ENCODE measurements at regions not wholly inside any gene's neighbourhood (a gene's known extent, or its start where the extent isn't known, plus 50 kb on each side); places are given as distances from the start of the nearest gene placed in this dataset.

GRCh38 chr13:24050292-24050711 lies 110.2 kb upstream of the SPATA13 start:
- DNase-seq (ENCODE audit: low spot score) = peak; percentile 84

DNA sequence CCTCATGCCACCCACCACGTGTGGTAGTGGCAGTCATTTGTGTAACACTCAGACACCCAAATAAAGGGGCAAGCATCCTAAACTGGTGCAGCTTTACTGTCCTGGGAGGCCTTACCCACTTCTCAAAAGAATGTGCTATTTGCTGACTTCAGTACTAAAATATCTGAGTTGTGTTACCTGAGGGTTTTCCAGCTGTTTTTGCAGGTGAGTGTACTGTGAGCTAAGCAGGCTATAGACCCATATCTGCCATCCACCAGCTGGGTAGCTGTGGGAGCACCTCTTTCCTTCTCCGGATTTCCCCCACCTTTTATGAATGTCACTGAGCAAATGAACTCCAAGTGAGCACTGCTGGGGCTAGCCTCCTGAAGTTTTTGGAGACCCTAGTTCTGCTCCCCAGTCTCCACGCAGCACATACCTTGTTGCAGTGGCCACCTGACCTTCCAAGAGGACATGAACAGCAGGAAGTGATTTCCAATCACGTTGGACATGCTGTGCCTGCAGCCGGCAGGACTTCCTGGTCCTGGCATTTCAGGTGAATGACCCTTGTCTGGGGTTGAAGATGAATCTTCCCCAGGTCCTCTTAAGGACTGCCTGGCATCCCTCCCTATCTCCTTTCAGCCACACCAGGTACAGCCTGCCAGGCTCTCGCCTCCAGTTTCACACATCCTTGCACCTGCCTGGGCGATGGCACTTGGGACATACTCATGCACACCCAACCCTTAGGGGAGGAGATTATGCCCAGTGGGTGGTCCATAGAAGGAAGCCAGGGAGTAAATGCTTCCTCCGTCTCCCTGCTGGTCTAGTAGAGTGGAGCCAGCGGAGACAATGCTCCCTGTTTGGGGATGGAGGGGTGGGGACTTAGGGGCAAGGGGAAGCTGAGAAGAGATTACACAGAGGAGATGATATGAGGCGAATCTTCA lies 109.5 kb upstream of the SPATA13 start:
- DNase-seq (ENCODE audit: low spot score) = no peak

DNA sequence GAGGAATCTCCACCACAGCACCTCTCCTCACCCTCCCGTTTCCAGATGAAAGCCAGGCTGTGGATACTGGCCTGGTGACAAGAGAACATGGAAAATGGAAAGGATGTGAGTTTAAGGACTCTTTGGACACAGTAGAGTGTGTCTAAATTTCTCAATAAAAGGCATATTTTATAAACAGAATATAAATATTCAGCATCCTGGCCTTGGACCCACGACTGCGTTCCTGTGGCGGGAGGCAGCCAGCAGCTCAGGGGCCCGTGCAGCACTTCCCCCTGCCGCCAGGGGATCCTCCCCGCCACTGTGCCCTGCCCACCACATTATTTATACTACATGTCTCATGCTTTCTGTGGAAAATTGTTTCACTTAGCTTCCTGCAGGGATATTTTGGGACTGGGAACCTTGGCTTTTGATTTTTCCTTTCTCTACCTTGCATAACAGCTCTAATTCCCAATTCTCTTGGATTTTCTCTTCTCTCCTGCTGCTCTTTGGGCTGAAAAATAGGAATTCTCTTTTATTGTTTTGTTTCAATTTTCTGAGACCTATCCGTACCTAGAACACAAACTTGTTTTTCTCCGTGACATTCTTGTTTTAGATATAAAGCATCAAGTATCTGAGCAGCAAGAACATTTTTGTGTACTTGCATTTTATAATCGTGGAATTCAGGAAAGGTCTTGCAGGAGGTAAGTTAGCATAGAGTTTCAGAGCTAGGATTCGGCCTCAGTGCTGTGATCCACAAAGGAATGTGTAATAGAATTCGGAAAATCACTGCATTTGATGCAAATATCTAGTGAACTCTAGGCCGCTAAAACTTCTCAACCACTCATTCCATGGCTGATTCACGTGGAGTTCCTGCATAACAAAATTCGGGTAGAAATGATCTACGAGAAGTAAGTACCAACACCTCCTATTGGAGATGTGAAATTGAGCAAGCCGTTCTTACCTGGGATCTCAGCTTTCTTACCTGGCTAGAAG lies 107.7 kb upstream of the SPATA13 start:
- no peak for DNase-seq (ENCODE audit: low spot score)

GRCh38 chr13:24053519-24054251 lies 106.8 kb upstream of the SPATA13 start:
- peak; percentile 86 for DNase-seq (ENCODE audit: low spot score)

GRCh38 chr13:24056616-24057137 lies 103.8 kb upstream of the SPATA13 start:
- no peak for DNase-seq (ENCODE audit: low spot score)

- no peak for DNase-seq (ENCODE audit: low spot score)
Observed at GRCh38 chr13:24060993-24061392, 99.5 kb upstream of the SPATA13 start.

- DNase-seq (ENCODE audit: low spot score) = no peak
Observed at GRCh38 chr13:24063281-24063877, 97.1 kb upstream of the SPATA13 start.

DNA sequence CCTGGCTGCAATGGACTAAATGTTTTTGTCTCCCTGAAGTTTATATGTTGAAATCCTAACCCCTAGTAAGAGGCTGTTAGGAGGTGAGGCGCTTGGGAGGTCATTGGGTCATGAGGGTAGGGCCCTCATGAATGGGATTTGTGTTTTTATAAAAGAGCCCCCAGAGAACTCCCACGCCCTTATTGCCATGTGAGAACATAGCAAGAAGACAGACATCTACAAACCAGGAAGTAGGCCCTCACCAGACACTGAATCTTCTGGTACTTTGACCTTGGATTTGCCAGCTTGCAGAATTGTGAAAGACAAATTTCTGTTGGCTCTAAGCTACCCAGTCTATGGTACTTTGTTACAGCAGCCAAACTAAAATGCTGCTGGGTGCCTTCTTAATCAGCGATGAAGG lies 96.1 kb upstream of the SPATA13 start:
- DNase-seq (ENCODE audit: low spot score) = no peak

DNA sequence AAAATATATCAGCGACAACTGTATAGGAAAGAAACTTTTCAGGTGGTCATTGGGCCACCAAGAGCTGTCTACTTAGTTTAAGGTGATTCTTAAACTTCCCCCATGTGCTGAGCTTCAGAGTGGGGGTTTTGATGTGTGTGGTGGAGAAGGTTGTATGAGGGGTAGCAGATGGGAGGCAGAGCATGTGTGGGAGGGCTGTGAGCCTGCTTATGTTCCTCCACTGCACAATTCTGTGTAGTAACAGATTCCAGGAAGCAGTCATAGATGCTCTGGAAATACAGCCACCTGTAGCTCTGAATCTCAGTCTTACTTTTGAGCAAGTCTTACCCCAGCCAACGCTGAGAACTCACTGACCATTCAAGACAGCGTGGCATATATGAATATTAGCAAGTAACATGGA lies 95.3 kb upstream of the SPATA13 start:
- DNase-seq (ENCODE audit: low spot score) = no peak

GRCh38 chr13:24066405-24067295 lies 93.9 kb upstream of the SPATA13 start:
- DNase-seq (ENCODE audit: low spot score) = no peak

- no peak for DNase-seq (ENCODE audit: low spot score)
Observed at GRCh38 chr13:24068472-24068871, 92.0 kb upstream of the SPATA13 start.

GRCh38 chr13:24071016-24071415 lies 89.5 kb upstream of the SPATA13 start:
- DNase-seq (ENCODE audit: low spot score) = no peak

- DNase-seq (ENCODE audit: low spot score) = no peak
Observed at GRCh38 chr13:24071423-24072075, 89.0 kb upstream of the SPATA13 start.

GRCh38 chr13:24073657-24074056 lies 86.9 kb upstream of the SPATA13 start:
- no peak for DNase-seq (ENCODE audit: low spot score)

DNA sequence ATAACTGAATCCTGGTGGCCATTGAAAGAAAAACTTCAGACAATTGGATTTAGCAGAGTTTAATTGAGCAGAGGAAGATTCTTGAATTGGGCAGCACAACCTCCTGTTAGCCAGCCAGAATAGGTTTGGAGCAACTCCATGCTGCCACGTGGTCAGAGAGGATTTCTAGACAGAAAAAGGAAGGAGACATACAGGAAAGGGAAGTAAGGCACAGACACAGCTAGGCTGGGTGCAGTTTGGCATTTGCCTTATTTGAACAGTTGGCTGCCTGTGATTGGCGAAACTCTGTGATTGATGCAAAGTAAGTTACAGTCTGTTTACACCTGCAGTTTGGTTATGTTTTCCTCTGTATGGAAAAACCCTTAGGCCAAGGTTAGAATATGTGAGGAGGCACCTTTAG lies 85.8 kb upstream of the SPATA13 start:
- DNase-seq (ENCODE audit: low spot score) = peak; percentile 70

DNA sequence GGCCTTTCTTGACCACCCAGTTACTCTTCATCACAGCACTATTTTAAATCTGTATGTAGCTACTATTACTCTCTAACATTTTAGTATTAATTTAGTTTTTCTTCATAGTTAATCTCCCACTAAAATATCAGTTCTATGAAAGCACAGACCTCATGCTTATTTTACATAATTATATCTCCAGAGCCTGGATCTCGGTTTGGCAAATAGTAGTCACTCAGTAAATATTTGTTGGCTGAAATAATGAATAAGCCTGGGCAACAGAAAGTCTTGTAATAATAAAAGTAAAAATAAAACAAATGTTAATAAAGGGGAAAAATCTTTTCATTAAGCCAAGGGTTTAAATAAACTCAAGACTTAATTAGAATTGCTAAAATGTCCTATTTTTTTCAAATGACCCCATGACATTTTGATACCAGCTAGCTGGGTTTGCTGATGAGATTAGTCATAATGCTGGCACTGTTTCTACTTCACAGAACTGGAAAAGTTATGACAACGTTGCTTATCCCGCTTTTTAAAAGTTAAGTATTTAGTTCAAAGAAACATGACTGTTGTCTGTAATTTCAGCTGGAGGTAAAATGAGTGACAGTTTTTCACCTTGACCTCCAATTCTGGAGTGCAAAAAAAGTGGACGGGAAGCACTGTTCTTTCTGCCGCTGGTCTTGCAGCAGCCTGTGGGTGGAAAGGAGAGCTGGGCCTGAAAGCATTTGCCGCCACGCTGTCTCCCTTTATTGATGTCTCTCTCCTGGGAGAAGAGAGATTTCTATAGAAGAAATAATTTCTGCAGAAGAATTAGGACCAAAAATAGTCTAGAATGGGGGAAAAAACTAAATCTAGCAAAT lies 85.2 kb upstream of the SPATA13 start:
- no peak for DNase-seq (ENCODE audit: low spot score)

DNA sequence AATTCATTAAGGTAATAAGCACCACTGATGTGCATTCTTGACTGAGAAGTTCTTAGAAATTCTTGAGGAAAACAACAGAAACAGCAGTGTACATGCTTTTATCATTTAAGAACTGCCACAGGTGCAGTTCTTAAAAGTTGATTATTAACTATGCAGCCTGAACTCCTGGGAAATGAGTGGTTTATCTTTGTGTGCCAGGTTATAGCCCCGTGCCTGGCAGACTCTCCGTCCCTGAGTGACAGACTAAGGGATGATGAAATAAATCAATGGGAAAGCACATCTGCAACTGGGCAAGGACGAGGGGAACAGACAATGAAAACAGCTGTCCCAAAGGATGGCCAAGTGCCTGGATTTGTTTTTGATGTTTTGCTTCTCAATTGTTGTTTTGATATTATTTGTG lies 84.4 kb upstream of the SPATA13 start:
- DNase-seq (ENCODE audit: low spot score) = peak; percentile 68

DNA sequence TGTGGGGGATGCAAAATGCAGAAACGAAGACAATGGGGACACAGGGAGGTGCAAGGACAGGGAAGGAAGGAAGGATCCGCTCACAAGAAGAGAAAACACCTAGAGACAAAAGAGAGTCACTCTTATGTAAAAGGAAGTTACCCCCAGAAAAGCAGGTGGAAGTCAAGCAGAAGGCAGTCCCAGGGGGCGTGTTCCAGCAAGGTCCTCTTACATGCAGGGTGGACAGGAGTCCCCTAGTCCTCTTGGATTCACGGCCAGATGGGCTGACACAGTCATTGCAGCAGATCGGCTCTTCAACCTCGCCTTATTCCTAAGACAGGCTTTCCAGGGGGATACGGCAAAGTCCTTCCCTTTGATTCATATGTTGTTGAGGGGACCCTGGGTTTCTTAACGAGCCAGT lies 83.9 kb upstream of the SPATA13 start:
- no peak for DNase-seq (ENCODE audit: low spot score)

DNA sequence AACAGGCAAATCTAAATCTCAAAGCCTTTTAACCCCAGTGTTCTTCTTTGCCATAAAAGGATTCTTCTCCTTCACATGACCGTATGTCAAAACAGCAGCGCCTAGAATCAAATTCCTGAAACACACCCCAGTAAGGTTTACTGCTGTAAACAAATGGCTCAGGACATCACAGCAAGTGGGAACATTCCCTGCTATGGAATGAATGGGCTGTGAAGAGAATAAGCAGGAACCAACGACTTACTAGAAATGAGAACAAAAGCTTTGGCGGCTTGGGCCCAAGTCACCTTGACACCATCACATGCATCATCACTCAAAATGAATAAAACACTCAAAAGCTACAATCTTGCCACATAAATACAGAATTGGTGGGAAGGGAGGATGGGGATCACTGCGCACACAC lies 80.4 kb upstream of the SPATA13 start:
- DNase-seq (ENCODE audit: low spot score) = no peak
